Right lobe of liver (tissue), 4 donors: ENCODE measurements at regions not wholly inside any gene's neighbourhood (a gene's known extent, or its start where the extent isn't known, plus 50 kb on each side); places are given as distances from the start of the nearest gene placed in this dataset.
"Not testable (repeated sequence)": the region's sequence is repeated elsewhere in the genome, so short reads cannot be mapped to it uniquely, and the experiment has no call there.

Experiments used
- POLR2A ChIP-seq: fragments of 450-650 bp; IDR thresholded peaks from one replicate; pipeline ENCODE4 v1.6.1; 2017; ENCODE audit warnings: antibody characterized with exemption, mild to moderate bottlenecking
- TF ChIP-seq, protein P1 (sequence below), 4 donors: fragments of 200-600 bp in 3 of 4; fragments of 450-650 bp in 1 of 4; IDR thresholded peaks; one replicate each; pipeline versions ENCODE4 v1.5.1 to v1.8.0; 2016 to 2022; ENCODE audit warnings: antibody characterized with exemption in 4 of 4, mild to moderate bottlenecking in 2 of 4
- donor health status: DM: no; HTN: no; CAD: no.
- donor health status: DM: no; HTN: no; CAD: no.
- donor health status: DM: no; HTN: yes; CAD: no.

DNA sequence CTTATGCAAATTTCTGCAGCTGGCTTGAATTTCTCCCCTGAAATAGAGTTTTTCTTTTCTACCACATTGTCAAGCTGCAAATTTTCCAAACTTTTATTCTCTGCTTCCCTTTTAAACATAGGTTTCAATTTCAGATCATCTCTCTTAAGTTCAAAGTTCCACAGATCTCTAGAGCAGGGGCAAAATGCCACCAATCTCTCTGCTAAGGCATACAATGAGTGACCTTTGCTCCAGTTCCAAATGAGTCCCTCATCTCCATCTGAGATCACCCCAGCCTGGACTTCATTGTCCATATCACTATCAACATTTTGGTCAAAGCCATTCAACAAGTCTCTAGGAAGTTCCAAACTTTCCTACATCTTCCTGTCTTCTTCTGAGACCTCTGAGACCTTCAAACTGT is 62.3 kb upstream of the DCLK2 start:
- TF ChIP-seq, protein P1, sequence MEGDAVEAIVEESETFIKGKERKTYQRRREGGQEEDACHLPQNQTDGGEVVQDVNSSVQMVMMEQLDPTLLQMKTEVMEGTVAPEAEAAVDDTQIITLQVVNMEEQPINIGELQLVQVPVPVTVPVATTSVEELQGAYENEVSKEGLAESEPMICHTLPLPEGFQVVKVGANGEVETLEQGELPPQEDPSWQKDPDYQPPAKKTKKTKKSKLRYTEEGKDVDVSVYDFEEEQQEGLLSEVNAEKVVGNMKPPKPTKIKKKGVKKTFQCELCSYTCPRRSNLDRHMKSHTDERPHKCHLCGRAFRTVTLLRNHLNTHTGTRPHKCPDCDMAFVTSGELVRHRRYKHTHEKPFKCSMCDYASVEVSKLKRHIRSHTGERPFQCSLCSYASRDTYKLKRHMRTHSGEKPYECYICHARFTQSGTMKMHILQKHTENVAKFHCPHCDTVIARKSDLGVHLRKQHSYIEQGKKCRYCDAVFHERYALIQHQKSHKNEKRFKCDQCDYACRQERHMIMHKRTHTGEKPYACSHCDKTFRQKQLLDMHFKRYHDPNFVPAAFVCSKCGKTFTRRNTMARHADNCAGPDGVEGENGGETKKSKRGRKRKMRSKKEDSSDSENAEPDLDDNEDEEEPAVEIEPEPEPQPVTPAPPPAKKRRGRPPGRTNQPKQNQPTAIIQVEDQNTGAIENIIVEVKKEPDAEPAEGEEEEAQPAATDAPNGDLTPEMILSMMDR (IDR thresholded peaks at IDR 0.05) = not testable (repeated sequence)
- TF ChIP-seq POLR2A = not testable (repeated sequence)
